Activated CD4-positive, alpha-beta T cell treated with anti-CD3 and anti-CD28 coated beads, Interleukin-10, Interleukin-2, amounts not matched to agents 100 ng/mL and 50 ng/mL, durations not matched to agents 16 hours and 8 hours (primary cell): ENCODE measurements at regions not wholly inside any gene's neighbourhood (a gene's known extent, or its start where the extent isn't known, plus 50 kb on each side); places are given as distances from the start of the nearest gene placed in this dataset.

Experiments
- DNase-seq: peaks from one replicate; pipeline ENCODE4 v3.0.0-alpha.2; 2020

GRCh38 chr6:99138445-99138844, 190.7 kb upstream of the FBXL4 start:
- DNase-seq: no peak

GRCh38 chr6:99137314-99137713, 189.6 kb upstream of the FBXL4 start:
- no peak for DNase-seq

- no peak for DNase-seq
Measured at GRCh38 chr6:99136488-99136887, 188.7 kb upstream of the FBXL4 start.

GRCh38 chr6:99132026-99132635, 184.4 kb upstream of the FBXL4 start:
- DNase-seq: no peak

DNA sequence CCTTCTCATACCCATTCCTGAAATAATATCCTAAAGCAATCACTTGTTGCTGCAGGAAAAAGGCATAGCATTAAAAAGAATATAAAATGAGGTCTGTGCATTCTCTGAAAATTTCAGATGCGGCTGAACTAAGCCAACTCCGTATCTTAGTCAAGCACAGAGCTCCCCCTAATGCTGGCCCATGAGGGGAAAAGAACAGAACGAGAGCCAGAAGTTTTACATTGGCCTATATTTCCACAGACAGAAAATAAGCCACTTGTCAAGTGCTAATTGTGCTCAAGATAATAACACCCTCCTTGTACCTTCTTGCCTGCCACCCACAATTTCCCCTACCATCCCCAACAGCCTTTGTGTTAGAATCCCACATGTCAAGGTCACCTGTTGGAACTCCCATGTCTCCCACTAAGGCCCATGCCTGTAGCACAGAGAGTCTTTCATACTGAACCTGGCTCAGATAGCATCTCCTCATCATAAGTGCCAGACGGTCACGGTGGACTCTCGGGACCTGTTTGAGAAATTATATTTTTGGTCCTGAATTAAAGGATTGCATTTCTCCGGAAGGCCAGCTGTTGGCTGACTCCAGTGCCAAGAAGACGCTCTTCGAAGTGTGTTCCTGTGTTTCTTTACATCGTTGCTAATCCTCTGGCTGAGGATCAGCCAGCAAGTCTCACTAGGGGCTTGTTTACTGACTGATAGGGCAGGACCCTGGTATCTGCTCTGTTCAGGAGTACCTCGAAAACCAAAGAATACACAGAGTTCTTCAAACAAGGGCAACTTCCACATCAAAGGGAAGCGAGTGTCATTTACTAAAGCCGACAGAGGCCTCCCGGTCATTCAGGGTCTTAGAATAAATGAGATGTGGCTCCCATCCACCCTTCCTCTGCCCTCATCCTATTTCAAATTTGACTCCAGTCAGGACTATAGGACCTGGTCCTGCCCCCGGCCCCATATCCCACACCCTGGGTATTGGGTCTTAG, 183.4 kb upstream of the FBXL4 start:
- DNase-seq: no peak

DNA sequence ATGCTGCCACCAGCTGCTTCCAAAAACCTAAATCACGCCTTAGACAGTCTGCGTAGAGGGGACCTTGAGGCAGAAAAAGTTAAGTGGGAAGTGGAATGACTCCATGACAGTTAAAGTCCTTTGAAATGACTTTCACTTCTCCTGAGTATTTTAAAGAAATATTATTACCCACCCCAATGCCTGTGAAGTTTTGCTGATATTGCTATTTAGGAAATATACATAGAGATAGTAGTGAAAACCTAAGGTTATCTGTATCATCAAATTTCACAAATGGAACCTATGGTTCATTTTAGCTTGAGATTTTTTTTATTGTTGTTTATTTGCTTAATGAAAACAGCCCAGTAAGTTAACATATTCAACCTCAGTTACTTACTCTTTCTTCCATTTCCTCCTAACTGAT, 182.1 kb upstream of the FBXL4 start:
- DNase-seq: no peak

GRCh38 chr6:99121748-99122147, 174.0 kb upstream of the FBXL4 start:
- no peak for DNase-seq

GRCh38 chr6:99120641-99121040, 172.9 kb upstream of the FBXL4 start:
- no peak for DNase-seq

GRCh38 chr6:99119109-99120031, 171.6 kb upstream of the FBXL4 start:
- peak; percentile 52 for DNase-seq

- peak; percentile 33 for DNase-seq
Measured at GRCh38 chr6:99114769-99115406, 167.1 kb upstream of the FBXL4 start.

DNA sequence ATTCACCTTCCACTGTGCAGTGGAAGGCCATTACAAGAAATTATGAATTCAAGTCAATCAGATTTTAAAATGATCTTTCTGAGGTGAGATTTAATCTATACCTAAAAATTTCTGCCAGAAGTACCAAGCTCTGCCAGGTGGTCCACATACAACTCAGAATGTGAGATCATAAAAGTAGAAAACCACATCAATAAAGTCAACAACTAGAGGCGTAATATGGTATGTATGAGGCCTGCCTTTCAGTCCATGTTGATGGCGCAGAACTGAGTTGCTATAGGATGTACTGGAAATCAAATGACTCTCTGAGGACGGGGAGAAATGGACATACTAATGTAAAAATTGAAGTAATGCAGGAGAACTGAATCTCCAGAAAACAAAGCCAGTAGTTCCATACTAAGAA, 163.8 kb upstream of the FBXL4 start:
- DNase-seq: no peak

GRCh38 chr6:99110029-99110428, 162.3 kb upstream of the FBXL4 start:
- DNase-seq: no peak

- DNase-seq: no peak
Measured at GRCh38 chr6:99104218-99104617, 156.5 kb upstream of the FBXL4 start.

GRCh38 chr6:99099243-99099642, 151.5 kb upstream of the FBXL4 start:
- DNase-seq: no peak

DNA sequence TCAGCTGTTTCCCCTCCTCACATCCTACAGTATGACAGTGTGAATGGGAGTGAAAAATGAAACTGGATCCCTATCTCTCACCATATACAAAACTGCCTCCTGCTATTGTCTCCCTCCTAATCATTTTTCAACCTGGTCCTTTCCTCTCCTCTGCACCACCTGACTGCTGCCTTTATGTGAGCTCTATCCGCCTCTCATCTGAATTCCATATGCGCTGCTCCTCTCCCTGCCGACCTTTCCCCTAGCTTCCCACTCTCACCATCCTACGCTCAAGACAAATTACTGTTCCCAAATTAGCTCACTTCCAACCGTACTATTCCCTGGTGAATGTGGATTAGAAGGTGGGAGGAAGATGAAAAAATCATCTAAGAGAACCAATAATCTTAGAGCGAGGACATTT, 148.4 kb upstream of the FBXL4 start:
- DNase-seq: no peak

DNA sequence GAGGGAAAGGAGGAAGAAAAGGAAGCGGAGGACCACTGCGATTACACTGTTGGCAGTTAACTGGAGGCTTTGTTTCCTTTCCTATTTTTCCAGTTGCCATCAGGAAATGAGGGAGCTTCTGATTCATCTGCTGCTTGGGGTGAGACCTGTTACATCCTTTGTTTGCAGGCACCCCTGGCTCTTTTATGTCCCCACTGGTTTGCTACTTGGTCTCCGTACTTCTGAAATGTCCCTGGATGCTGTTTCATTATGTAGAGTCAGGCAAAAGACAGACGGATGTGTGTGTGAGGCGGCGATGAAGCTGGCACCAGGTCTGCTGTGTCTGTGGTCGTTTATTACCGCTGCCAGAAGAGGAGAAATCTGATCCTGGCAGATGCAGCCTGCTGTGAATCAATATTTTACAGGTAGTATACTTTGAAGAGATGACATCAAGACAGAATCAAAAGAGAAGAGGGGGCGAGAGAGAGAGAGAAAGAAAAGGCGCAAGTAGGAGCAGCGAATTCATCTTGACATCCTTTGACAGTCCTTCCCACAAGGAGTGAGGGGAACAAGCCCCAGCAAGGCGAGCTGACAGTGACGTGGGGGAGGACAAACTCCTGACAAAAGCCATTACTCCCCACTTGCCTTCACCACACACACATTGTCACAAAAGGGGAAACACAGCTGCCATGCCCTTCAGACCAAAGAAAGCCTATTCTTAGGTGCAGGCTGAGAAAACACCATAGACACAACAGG, 145.9 kb upstream of the FBXL4 start:
- DNase-seq: no peak

DNA sequence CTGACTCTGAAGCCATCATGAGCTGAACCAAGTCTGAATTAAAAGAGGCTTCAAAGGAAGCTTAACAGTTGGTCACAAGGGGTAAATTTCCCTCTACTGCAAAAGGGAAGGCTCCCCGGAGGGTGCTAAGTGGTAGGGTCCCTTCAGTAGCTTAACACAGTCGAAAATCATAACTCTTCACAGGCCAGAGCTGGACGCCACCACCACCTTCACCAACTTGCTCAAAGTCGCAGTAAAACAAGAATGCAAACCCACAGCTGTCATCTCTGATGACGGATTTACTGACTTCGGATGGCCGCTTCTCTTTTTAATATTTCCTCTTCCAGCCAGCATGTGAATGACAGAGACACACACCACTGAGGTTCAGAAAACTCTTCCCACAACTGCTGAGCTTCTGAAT, 144.7 kb upstream of the FBXL4 start:
- DNase-seq: no peak

- DNase-seq: peak; percentile 34
Measured at GRCh38 chr6:99091985-99092384, 144.2 kb upstream of the FBXL4 start.

- no peak for DNase-seq
Measured at GRCh38 chr6:99080191-99080590, 132.4 kb upstream of the FBXL4 start.

GRCh38 chr6:99079058-99079457, 131.3 kb upstream of the FBXL4 start:
- DNase-seq: no peak

- DNase-seq: no peak
Measured at GRCh38 chr6:99073223-99073622, 125.5 kb upstream of the FBXL4 start.

GRCh38 chr6:99066044-99066443, 118.3 kb upstream of the FBXL4 start:
- DNase-seq: no peak
